ENCODE measurements at regions not wholly inside any gene's neighbourhood (a gene's known extent, or its start where the extent isn't known, plus 50 kb on each side); places are given as distances from the start of the nearest gene placed in this dataset.

- no peak for TF ChIP-seq CTCF (IDR thresholded peaks at IDR 0.05)
- no peak for TF ChIP-seq POLR2A (IDR thresholded peaks at IDR 0.05)
- TF ChIP-seq EP300 (IDR thresholded peaks at IDR 0.05) = no peak
Measured at GRCh38 chr15:67937153-67937761, 97.4 kb upstream of the RNU6-1 start.
